ENCODE measurements at regions not wholly inside any gene's neighbourhood (a gene's known extent, or its start where the extent isn't known, plus 50 kb on each side); places are given as distances from the start of the nearest gene placed in this dataset.
"Not testable (repeated sequence)": the region's sequence is repeated elsewhere in the genome, so short reads cannot be mapped to it uniquely, and the experiment has no call there.

DNA sequence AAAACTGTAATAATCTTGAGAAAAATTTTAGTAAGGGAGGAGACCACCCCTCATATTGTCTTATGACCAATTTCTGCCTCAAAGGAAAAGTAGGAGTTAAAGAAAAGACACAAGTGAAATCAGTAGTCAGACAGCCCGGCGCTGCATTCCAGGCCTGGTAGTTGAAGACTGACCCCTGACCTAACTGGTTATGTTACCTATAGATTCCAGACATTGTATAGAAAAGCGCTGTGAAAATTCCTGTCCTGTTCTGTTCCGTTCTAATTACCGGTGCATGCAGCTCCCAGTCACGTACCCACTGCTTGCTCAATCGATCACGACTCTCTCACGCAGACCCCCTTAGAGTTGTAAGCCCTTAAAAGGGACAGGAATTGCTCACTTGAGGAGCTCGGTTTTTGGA lies 587.9 kb upstream of the SLC8A1 start:
- H3K27ac ChIP-seq (ENCODE audit: low read depth, low read length); H3K9ac ChIP-seq (ENCODE audit: low read depth, low read length); H3K9me3 ChIP-seq (ENCODE audit: insufficient read depth, low read depth, low read length); H3K4me3 ChIP-seq (ENCODE audit: low read length); H3K27me3 ChIP-seq (ENCODE audit: insufficient read depth, low read length); H3K36me3 ChIP-seq (ENCODE audit: insufficient read depth, low read length); H3K4me1 ChIP-seq (ENCODE audit: insufficient read depth, low read length): not testable (repeated sequence)
- 97% methylated on average over 10 of the region's 10 CpGs for WGBS

DNA sequence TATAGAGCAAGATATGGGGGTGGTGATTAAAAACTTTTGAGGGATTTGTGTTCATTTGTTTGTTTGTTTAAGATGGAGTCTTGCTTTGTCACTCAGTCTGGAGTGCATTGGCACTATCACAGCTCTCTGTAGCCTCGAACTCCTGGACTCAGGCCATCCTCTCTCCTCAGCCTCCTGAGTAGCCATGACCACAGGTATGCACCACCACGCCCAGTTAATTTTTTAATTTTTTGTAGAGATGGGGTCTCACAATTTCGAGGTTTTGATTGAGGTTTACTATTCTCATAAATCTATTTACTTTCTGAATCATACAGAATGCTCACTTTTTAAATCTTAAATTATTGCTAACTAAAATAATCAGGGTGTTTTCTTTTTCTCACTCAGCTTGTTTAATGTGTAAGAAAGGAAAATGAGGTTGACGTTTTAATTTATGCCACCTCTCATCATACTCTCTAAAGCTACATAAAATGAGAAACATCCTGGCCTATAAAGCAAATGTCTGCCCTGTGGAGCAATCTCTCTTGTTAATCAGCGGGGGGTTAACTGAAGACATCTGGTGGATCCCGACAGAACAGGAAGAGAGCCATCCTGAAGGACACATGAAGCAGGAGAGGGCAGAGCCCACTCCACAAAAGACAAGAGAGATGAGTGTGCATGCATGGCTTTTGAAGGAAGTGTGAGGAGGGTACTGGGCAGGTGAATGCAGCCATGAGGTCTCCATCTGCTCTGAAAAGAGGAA lies 589.1 kb upstream of the SLC8A1 start:
- Histone ChIP-seq H3K9me3 (ENCODE audit: insufficient read depth, low read depth, low read length) (no peaks in the 10 kb centered on the region), H3K4me3 (ENCODE audit: low read length) (no peak overlapping the region), H3K27me3 (ENCODE audit: insufficient read depth, low read length) (no peaks in the 10 kb centered on the region), H3K36me3 (ENCODE audit: insufficient read depth, low read length) (no peaks in the 10 kb centered on the region), H3K27ac (ENCODE audit: low read depth, low read length) (no peak overlapping the region), H3K9ac (ENCODE audit: low read depth, low read length) (no peak overlapping the region), H3K4me1 (ENCODE audit: insufficient read depth, low read length) (no peaks in the 10 kb centered on the region)
- WGBS = 88% methylated on average over 4 of the region's 6 CpGs

DNA sequence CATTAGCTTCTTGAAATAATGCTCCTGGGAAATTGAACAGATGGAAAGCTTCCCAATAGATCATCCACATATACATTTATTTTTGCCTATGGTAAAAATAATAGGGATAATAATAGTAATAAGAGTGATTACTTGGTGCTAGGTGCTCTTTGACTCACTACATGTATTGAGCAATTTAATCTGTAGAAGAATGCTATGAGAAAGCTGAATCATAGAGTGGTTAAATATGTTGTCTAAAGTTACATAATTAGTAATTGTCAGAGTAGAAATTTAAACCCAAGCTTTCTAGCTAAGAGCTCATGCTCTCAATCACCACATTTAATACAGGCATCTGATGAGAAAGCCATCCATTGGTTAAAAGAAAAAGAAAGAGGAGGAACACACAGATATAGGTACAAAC lies 590.5 kb upstream of the SLC8A1 start:
- Histone ChIP-seq H3K27ac (ENCODE audit: low read depth, low read length) (no peak overlapping the region), H3K4me1 (ENCODE audit: insufficient read depth, low read length) (no peaks in the 10 kb centered on the region), H3K9ac (ENCODE audit: low read depth, low read length) (no peak overlapping the region), H3K27me3 (ENCODE audit: insufficient read depth, low read length) (no peaks in the 10 kb centered on the region), H3K4me3 (ENCODE audit: low read length) (no peak overlapping the region), H3K36me3 (ENCODE audit: insufficient read depth, low read length) (no peaks in the 10 kb centered on the region), H3K9me3 (ENCODE audit: insufficient read depth, low read depth, low read length) (no peaks in the 10 kb centered on the region)

- no peaks in the 10 kb centered on the region for H3K36me3 ChIP-seq (ENCODE audit: insufficient read depth, low read length)
- no peak overlapping the region for H3K9ac ChIP-seq (ENCODE audit: low read depth, low read length)
- no peaks in the 10 kb centered on the region for H3K9me3 ChIP-seq (ENCODE audit: insufficient read depth, low read depth, low read length)
- no peak overlapping the region for H3K4me3 ChIP-seq (ENCODE audit: low read length)
- no peak overlapping the region for H3K27ac ChIP-seq (ENCODE audit: low read depth, low read length)
- H3K4me1 ChIP-seq (ENCODE audit: insufficient read depth, low read length) = peaks cover 13% of the 10 kb centered on the region
- no peaks in the 10 kb centered on the region for H3K27me3 ChIP-seq (ENCODE audit: insufficient read depth, low read length)
These were observed 609.5 kb upstream of the SLC8A1 start for GRCh38 chr2:41061356-41061755.

GRCh38 chr2:41062336-41062735 lies 610.4 kb upstream of the SLC8A1 start:
- H3K9ac ChIP-seq (ENCODE audit: low read depth, low read length) = no peak overlapping the region
- H3K4me3 ChIP-seq (ENCODE audit: low read length) = no peak overlapping the region
- peaks cover 13% of the 10 kb centered on the region for H3K4me1 ChIP-seq (ENCODE audit: insufficient read depth, low read length)
- H3K27ac ChIP-seq (ENCODE audit: low read depth, low read length) = no peak overlapping the region
- no peaks in the 10 kb centered on the region for H3K36me3 ChIP-seq (ENCODE audit: insufficient read depth, low read length)
- WGBS = 96% methylated on average over 1 of the region's 1 CpG
- no peaks in the 10 kb centered on the region for H3K9me3 ChIP-seq (ENCODE audit: insufficient read depth, low read depth, low read length)
- H3K27me3 ChIP-seq (ENCODE audit: insufficient read depth, low read length) = no peaks in the 10 kb centered on the region

DNA sequence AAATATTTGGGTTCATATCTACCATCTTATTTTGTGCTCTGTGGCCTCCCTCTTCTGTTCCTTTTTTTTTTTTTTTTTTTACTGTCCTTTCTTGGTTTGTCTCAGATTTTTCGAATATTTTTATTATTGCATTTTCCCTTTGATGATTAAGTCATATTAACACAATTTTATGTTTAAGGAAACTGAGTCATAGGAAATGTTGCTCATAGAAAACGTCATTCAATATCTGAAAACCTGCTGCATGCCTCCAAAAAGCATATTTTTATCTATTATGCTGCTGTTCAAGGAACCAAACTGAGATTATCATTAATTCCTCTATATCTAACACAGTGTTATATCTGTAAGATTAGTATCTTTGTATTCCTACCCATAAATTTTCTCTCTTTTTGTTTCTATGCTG lies 614.3 kb upstream of the SLC8A1 start:
- no peaks in the 10 kb centered on the region for H3K9me3 ChIP-seq (ENCODE audit: insufficient read depth, low read depth, low read length)
- H3K9ac ChIP-seq (ENCODE audit: low read depth, low read length) = no peak overlapping the region
- no peak overlapping the region for H3K4me3 ChIP-seq (ENCODE audit: low read length)
- H3K27me3 ChIP-seq (ENCODE audit: insufficient read depth, low read length) = no peaks in the 10 kb centered on the region
- no peak overlapping the region for H3K27ac ChIP-seq (ENCODE audit: low read depth, low read length)
- WGBS = no CpG with 5 or more reads among the region's 2 CpGs
- H3K36me3 ChIP-seq (ENCODE audit: insufficient read depth, low read length) = no peaks in the 10 kb centered on the region
- H3K4me1 ChIP-seq (ENCODE audit: insufficient read depth, low read length) = peaks cover 13% of the 10 kb centered on the region

GRCh38 chr2:41068740-41069139 lies 616.9 kb upstream of the SLC8A1 start:
- Histone ChIP-seq H3K27ac (ENCODE audit: low read depth, low read length) (no peak overlapping the region), H3K27me3 (ENCODE audit: insufficient read depth, low read length) (no peaks in the 10 kb centered on the region), H3K4me3 (ENCODE audit: low read length) (no peak overlapping the region), H3K9me3 (ENCODE audit: insufficient read depth, low read depth, low read length) (no peaks in the 10 kb centered on the region), H3K36me3 (ENCODE audit: insufficient read depth, low read length) (no peaks in the 10 kb centered on the region), H3K4me1 (ENCODE audit: insufficient read depth, low read length) (peaks cover 13% of the 10 kb centered on the region), H3K9ac (ENCODE audit: low read depth, low read length) (no peak overlapping the region)
- no CpG with 5 or more reads among the region's 3 CpGs for WGBS

GRCh38 chr2:41078341-41078740 lies 626.5 kb upstream of the SLC8A1 start:
- no peak overlapping the region for H3K4me3 ChIP-seq (ENCODE audit: low read length)
- H3K9ac ChIP-seq (ENCODE audit: low read depth, low read length) = no peak overlapping the region
- H3K27ac ChIP-seq (ENCODE audit: low read depth, low read length) = no peak overlapping the region
- H3K9me3 ChIP-seq (ENCODE audit: insufficient read depth, low read depth, low read length) = no peaks in the 10 kb centered on the region
- WGBS = no CpG with 5 or more reads among the region's 1 CpG
- H3K4me1 ChIP-seq (ENCODE audit: insufficient read depth, low read length) = no peaks in the 10 kb centered on the region
- no peaks in the 10 kb centered on the region for H3K27me3 ChIP-seq (ENCODE audit: insufficient read depth, low read length)
- no peaks in the 10 kb centered on the region for H3K36me3 ChIP-seq (ENCODE audit: insufficient read depth, low read length)

- no peak overlapping the region for H3K4me3 ChIP-seq (ENCODE audit: low read length)
- WGBS = 93% methylated on average over 1 of the region's 1 CpG
- H3K36me3 ChIP-seq (ENCODE audit: insufficient read depth, low read length) = no peaks in the 10 kb centered on the region
These were observed 627.1 kb upstream of the SLC8A1 start for GRCh38 chr2:41079011-41079410.

DNA sequence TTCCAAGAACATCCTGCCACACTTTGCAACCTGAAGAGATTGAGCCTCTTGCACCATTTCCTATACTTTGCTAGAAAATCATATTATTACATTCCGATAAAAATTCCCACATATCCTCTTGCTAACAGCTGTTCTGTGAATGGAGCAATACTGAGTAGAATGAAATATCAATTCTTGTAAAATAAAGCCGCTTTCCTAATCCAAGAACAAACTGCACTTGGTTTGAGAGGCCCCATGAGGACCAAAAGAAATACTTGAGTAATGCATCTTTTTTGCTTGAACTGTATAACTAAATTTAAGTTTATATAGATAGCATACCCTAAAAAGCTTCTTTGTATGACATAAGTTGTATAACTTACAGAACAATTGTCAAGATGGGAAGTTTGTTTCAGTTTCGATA lies 632.4 kb upstream of the SLC8A1 start:
- no peaks in the 10 kb centered on the region for H3K9me3 ChIP-seq (ENCODE audit: insufficient read depth, low read depth, low read length)

More at GRCh38 chr2:41079011-41079410, 627.1 kb upstream of the SLC8A1 start:
- no peak overlapping the region for H3K27ac ChIP-seq (ENCODE audit: low read depth, low read length)
- no peak overlapping the region for H3K9ac ChIP-seq (ENCODE audit: low read depth, low read length)
- no peaks in the 10 kb centered on the region for H3K4me1 ChIP-seq (ENCODE audit: insufficient read depth, low read length)
- H3K9me3 ChIP-seq (ENCODE audit: insufficient read depth, low read depth, low read length) = no peaks in the 10 kb centered on the region
- no peaks in the 10 kb centered on the region for H3K27me3 ChIP-seq (ENCODE audit: insufficient read depth, low read length)

GRCh38 chr2:41087946-41088345 lies 636.1 kb upstream of the SLC8A1 start:
- H3K27me3 ChIP-seq (ENCODE audit: insufficient read depth, low read length) = no peaks in the 10 kb centered on the region
- H3K9me3 ChIP-seq (ENCODE audit: insufficient read depth, low read depth, low read length) = no peaks in the 10 kb centered on the region
- no peak overlapping the region for H3K27ac ChIP-seq (ENCODE audit: low read depth, low read length)
- no peaks in the 10 kb centered on the region for H3K4me1 ChIP-seq (ENCODE audit: insufficient read depth, low read length)
- H3K36me3 ChIP-seq (ENCODE audit: insufficient read depth, low read length) = no peaks in the 10 kb centered on the region
- no peak overlapping the region for H3K9ac ChIP-seq (ENCODE audit: low read depth, low read length)
- H3K4me3 ChIP-seq (ENCODE audit: low read length) = no peak overlapping the region

More for the DNA sequence above, 632.4 kb upstream of the SLC8A1 start:
- 50% methylated on average over 2 of the region's 3 CpGs for WGBS
- Histone ChIP-seq H3K36me3 (ENCODE audit: insufficient read depth, low read length) (no peaks in the 10 kb centered on the region), H3K9ac (ENCODE audit: low read depth, low read length) (no peak overlapping the region), H3K27me3 (ENCODE audit: insufficient read depth, low read length) (no peaks in the 10 kb centered on the region), H3K4me1 (ENCODE audit: insufficient read depth, low read length) (no peaks in the 10 kb centered on the region), H3K4me3 (ENCODE audit: low read length) (no peak overlapping the region), H3K27ac (ENCODE audit: low read depth, low read length) (no peak overlapping the region)

GRCh38 chr2:41101281-41101680 lies 649.4 kb upstream of the SLC8A1 start:
- no peak overlapping the region for H3K27ac ChIP-seq (ENCODE audit: low read depth, low read length)
- H3K9ac ChIP-seq (ENCODE audit: low read depth, low read length) = no peak overlapping the region
- WGBS = 100% methylated on average over 1 of the region's 1 CpG
- H3K4me1 ChIP-seq (ENCODE audit: insufficient read depth, low read length) = no peaks in the 10 kb centered on the region
- H3K36me3 ChIP-seq (ENCODE audit: insufficient read depth, low read length) = no peaks in the 10 kb centered on the region
- no peak overlapping the region for H3K4me3 ChIP-seq (ENCODE audit: low read length)
- no peaks in the 10 kb centered on the region for H3K27me3 ChIP-seq (ENCODE audit: insufficient read depth, low read length)
- no peaks in the 10 kb centered on the region for H3K9me3 ChIP-seq (ENCODE audit: insufficient read depth, low read depth, low read length)

Data from HUES64 (cell line).